ENCODE measurements at regions not wholly inside any gene's neighbourhood (a gene's known extent, or its start where the extent isn't known, plus 50 kb on each side); places are given as distances from the start of the nearest gene placed in this dataset.

GRCh38 chr16:9176547-9177418 lies 85.3 kb downstream of the HAPSTR1 start:
- TF ChIP-seq CTCF (IDR thresholded peaks at IDR 0.05) (no peak), POLR2A (IDR thresholded peaks at IDR 0.05; ENCODE audit: low read depth) (no peak)
